ENCODE measurements at regions not wholly inside any gene's neighbourhood (a gene's known extent, or its start where the extent isn't known, plus 50 kb on each side); places are given as distances from the start of the nearest gene placed in this dataset.
A peak's percentile ranks its signal among the peaks of the same experiment; 100 is the strongest.

DNA sequence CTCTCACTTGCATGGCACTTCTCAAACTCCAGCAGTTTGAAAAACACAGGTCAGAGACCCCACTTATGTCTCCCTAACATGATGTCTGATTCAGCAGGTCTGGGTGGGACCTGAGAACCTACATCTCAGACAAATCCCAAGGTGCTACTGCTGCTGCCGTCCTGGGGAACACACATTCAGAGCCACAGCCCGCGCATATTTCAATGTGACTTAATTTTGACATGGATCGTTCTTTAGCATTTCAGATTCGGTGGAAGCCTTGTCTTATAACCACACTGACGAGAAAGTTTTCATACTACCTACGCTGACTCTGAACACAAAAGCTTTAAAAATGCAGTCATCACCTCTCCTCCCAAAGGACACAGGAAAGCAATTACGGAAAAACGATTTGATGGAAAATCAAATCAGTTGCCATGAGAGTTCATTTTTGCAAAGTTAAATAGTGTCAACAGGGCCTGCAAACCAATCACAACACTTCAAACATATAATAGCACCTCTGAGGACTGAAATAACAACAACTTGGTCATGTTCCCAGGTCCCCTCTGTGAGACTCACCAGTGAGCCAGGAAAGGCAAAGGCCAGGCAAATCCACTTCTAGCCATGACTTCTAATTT lies 132.6 kb downstream of the SHANK2 start:
- 0 out of 4 replicates have a peak overlapping the region, but pooled peaks of 1 of the 2 experiments have one; percentile 46 for H3K4me2 ChIP-seq (ENCODE audit: insufficient read depth in 1 of 2, low read depth in 2 of 2, low read length in 2 of 2)
- peaks cover 2 to 4% of the 10 kb centered on the region in 2 experiments for H4K20me1 ChIP-seq (replicated peaks in 1 of 2; ENCODE audit: control insufficient read depth in 1 of 2, insufficient read depth in 2 of 2, low read length in 2 of 2)
- H3K4ac ChIP-seq (replicated peaks; ENCODE audit: insufficient read length, low read depth, low read length), result no peak overlapping the region
- H4K91ac ChIP-seq (replicated peaks; ENCODE audit: insufficient read length, low read length), result no peak overlapping the region
- no peak overlapping the region for H2AFZ ChIP-seq (ENCODE audit: low read length)
- H2BK12ac ChIP-seq (ENCODE audit: low read depth, low read length), result no peak overlapping the region
- H4K5ac ChIP-seq (ENCODE audit: insufficient read length, low read depth, low read length), result no peak overlapping the region
- 95% methylated on average over 9 of the region's 9 CpGs; no CpG with 5 or more reads in 1 of the 2 experiments for WGBS, 2 experiments (ENCODE audit: extremely low coverage in 1 of 2, insufficient coverage in 1 of 2, insufficient read length in 1 of 2, insufficient replicate concordance in 2 of 2, low coverage in 1 of 2, low lambda C conversion rate in 2 of 2, missing lambda C conversion rate in 1 of 2)
- H3K4me1 ChIP-seq (replicated peaks in 1 of 4; ENCODE audit: control insufficient read depth in 3 of 4, insufficient read depth in 4 of 4, low read length in 3 of 4), result peaks cover 0 to 6% (median 3%) of the 10 kb centered on the region in 4 experiments; a peak in 6 of 7 replicates
- no peak overlapping the region for H2BK20ac ChIP-seq (ENCODE audit: low read length)
- no peaks in the 10 kb centered on the region for H3K27me3 ChIP-seq (replicated peaks in 1 of 4; ENCODE audit: control insufficient read depth in 3 of 4, extremely low read depth in 1 of 4, insufficient read depth in 3 of 4, low read length in 3 of 4)
- no peak overlapping the region for H2AK5ac ChIP-seq (ENCODE audit: low read depth, low read length)
- no peak overlapping the region for H3K18ac ChIP-seq (ENCODE audit: extremely low read depth, low read length)
- peaks cover 0 to 9% of the 10 kb centered on the region in 2 experiments; a peak in 2 of 4 replicates for H3K79me2 ChIP-seq (ENCODE audit: control insufficient read depth in 1 of 2, insufficient read depth in 2 of 2, low read length in 2 of 2)
- no peak overlapping the region for H2BK5ac ChIP-seq (ENCODE audit: low read depth, low read length)
- H3K9ac ChIP-seq (replicated peaks in 1 of 4; ENCODE audit: extremely low read depth in 1 of 4, low read depth in 3 of 4, low read length in 3 of 4), result no peak overlapping the region
- H3K23ac ChIP-seq (ENCODE audit: insufficient read length), result no peak overlapping the region
- no peak overlapping the region for H2BK120ac ChIP-seq (replicated peaks; ENCODE audit: low read depth, low read length)
- no peak overlapping the region for H4K8ac ChIP-seq (ENCODE audit: extremely low read depth, insufficient read depth, low read length)
- no peaks in the 10 kb centered on the region; the same call in none of the 2 replicates for H3K79me1 ChIP-seq (ENCODE audit: low read depth, low read length)
- CTCF ChIA-PET (ENCODE audit: partially characterized antibody), result interaction anchor here (1.0 to 2.4 kb wide), 26 partner anchors 9 to 313 kb away, joined by 3 to 24 read pairs (median 4); no protein-coding TSS in a partner anchor
- POLR2A ChIA-PET (ENCODE audit: partially characterized antibody), result interaction anchor here (0.6 to 1.1 kb wide), 2 partner anchors 133 to 306 kb away, joined by 3 to 10 read pairs; partner anchors contain the start of gene SHANK2
- FAIRE-seq (no peak), DNase-seq (ENCODE audit: low read depth in 1 of 2, low spot score in 2 of 2) (no peak)
- no peak overlapping the region for H3K4me3 ChIP-seq (ENCODE audit: extremely low read depth in 1 of 4, insufficient read depth in 2 of 4, low read depth in 3 of 4, low read length in 4 of 4)
- no peak overlapping the region for H2BK15ac ChIP-seq (ENCODE audit: low read length)
- no peaks in the 10 kb centered on the region for H3K9me3 ChIP-seq (ENCODE audit: insufficient read depth in 2 of 2, low read depth in 1 of 2, low read length in 1 of 2)
- H3K27ac ChIP-seq (ENCODE audit: low read depth, low read length), result no peak overlapping the region
- no peak overlapping the region for H3K56ac ChIP-seq (replicated peaks; ENCODE audit: insufficient read length, low read depth, low read length)
- no peak overlapping the region for H3K14ac ChIP-seq (ENCODE audit: insufficient read length)
- H3K23me2 ChIP-seq (ENCODE audit: low read depth, low read length), result peaks cover 6% of the 10 kb centered on the region; the same call in 1 of the 2 replicates
- H3K36me3 ChIP-seq (ENCODE audit: control insufficient read depth in 2 of 4, insufficient read depth in 4 of 4, low read length in 3 of 4), result peaks cover 0 to 4% (median 1%) of the 10 kb centered on the region in 4 experiments; a peak in 3 of 8 replicates
- TF ChIP-seq, protein P1, sequence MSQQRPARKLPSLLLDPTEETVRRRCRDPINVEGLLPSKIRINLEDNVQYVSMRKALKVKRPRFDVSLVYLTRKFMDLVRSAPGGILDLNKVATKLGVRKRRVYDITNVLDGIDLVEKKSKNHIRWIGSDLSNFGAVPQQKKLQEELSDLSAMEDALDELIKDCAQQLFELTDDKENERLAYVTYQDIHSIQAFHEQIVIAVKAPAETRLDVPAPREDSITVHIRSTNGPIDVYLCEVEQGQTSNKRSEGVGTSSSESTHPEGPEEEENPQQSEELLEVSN (IDR thresholded peaks at IDR 0.05), result no peak
- TF ChIP-seq ZNF274 (IDR thresholded peaks at IDR 0.05; ENCODE audit: borderline replicate concordance, extremely low read depth, low read length), result no peak
- no peak for TF ChIP-seq TBP (IDR thresholded peaks at IDR 0.05; ENCODE audit: low read depth, low read length)
- TF ChIP-seq, protein P2, sequence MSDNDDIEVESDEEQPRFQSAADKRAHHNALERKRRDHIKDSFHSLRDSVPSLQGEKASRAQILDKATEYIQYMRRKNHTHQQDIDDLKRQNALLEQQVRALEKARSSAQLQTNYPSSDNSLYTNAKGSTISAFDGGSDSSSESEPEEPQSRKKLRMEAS (IDR thresholded peaks at IDR 0.05), result no peak
- TF ChIP-seq, protein P3, sequence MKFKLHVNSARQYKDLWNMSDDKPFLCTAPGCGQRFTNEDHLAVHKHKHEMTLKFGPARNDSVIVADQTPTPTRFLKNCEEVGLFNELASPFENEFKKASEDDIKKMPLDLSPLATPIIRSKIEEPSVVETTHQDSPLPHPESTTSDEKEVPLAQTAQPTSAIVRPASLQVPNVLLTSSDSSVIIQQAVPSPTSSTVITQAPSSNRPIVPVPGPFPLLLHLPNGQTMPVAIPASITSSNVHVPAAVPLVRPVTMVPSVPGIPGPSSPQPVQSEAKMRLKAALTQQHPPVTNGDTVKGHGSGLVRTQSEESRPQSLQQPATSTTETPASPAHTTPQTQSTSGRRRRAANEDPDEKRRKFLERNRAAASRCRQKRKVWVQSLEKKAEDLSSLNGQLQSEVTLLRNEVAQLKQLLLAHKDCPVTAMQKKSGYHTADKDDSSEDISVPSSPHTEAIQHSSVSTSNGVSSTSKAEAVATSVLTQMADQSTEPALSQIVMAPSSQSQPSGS (IDR thresholded peaks at IDR 0.05; ENCODE audit: low read length), result no peak
- TF ChIP-seq, protein P4, sequence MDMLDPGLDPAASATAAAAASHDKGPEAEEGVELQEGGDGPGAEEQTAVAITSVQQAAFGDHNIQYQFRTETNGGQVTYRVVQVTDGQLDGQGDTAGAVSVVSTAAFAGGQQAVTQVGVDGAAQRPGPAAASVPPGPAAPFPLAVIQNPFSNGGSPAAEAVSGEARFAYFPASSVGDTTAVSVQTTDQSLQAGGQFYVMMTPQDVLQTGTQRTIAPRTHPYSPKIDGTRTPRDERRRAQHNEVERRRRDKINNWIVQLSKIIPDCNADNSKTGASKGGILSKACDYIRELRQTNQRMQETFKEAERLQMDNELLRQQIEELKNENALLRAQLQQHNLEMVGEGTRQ (IDR thresholded peaks at IDR 0.05; ENCODE audit: low read length), result no peak
- no peak for TF ChIP-seq TCF12 (IDR thresholded peaks at IDR 0.05; ENCODE audit: low read depth, low read length)
- no peak for TF ChIP-seq SIRT6 (IDR thresholded peaks at IDR 0.05; ENCODE audit: low read length)
- TF ChIP-seq POU5F1 (IDR thresholded peaks at IDR 0.05; ENCODE audit: low read depth, low read length), result no peak

Data from H1 (cell line).